DOHH2 (cell line): ENCODE measurements at regions not wholly inside any gene's neighbourhood (a gene's known extent, or its start where the extent isn't known, plus 50 kb on each side); places are given as distances from the start of the nearest gene placed in this dataset.

Experiments used
- EZH2phosphoT487 ChIP-seq: fragments of 200-600 bp; sonication (generic); IDR thresholded peaks from 2 replicates; pipeline ENCODE4 v1.6.1; 2017; ENCODE audit warnings: borderline replicate concordance, mild to moderate bottlenecking, antibody characterized with exemption, low read length, moderate library complexity, mixed read lengths
- TF ChIP-seq, protein P1 (sequence below): fragments of 200-600 bp; sonication (generic); IDR thresholded peaks from one replicate; pipeline ENCODE4 v1.5.1; 2014; ENCODE audit warnings: antibody characterized with exemption, mild to moderate bottlenecking, low read depth, low read length; ENCODE audit not compliant: poor library complexity, severe bottlenecking

DNA sequence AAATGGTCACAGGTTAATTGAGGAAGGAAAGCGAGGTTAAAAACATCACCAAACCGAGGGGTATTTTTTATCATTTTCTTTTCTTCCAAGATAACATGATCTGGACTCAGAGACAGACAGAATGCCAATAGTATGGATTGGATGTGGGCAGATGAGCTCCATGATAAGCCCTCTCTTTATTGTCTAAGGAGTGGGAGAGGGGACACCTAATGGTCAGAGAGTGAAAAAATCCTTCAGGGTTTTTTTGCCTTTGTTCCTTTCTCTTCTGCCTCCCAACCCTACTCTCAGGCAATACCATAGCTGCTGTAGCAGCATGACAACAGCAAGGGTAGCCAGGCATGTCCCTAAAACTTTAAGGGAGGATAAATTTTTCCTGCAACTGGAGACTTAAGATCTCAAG is 94.7 kb downstream of the DIRAS2 start:
- TF ChIP-seq, protein P1, sequence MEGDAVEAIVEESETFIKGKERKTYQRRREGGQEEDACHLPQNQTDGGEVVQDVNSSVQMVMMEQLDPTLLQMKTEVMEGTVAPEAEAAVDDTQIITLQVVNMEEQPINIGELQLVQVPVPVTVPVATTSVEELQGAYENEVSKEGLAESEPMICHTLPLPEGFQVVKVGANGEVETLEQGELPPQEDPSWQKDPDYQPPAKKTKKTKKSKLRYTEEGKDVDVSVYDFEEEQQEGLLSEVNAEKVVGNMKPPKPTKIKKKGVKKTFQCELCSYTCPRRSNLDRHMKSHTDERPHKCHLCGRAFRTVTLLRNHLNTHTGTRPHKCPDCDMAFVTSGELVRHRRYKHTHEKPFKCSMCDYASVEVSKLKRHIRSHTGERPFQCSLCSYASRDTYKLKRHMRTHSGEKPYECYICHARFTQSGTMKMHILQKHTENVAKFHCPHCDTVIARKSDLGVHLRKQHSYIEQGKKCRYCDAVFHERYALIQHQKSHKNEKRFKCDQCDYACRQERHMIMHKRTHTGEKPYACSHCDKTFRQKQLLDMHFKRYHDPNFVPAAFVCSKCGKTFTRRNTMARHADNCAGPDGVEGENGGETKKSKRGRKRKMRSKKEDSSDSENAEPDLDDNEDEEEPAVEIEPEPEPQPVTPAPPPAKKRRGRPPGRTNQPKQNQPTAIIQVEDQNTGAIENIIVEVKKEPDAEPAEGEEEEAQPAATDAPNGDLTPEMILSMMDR = peak; percentile 18
- no peak for TF ChIP-seq EZH2phosphoT487
